ENCODE measurements at regions not wholly inside any gene's neighbourhood (a gene's known extent, or its start where the extent isn't known, plus 50 kb on each side); places are given as distances from the start of the nearest gene placed in this dataset.
"Not testable (repeated sequence)": the region's sequence is repeated elsewhere in the genome, so short reads cannot be mapped to it uniquely, and the experiment has no call there.

- TF ChIP-seq, protein P1, sequence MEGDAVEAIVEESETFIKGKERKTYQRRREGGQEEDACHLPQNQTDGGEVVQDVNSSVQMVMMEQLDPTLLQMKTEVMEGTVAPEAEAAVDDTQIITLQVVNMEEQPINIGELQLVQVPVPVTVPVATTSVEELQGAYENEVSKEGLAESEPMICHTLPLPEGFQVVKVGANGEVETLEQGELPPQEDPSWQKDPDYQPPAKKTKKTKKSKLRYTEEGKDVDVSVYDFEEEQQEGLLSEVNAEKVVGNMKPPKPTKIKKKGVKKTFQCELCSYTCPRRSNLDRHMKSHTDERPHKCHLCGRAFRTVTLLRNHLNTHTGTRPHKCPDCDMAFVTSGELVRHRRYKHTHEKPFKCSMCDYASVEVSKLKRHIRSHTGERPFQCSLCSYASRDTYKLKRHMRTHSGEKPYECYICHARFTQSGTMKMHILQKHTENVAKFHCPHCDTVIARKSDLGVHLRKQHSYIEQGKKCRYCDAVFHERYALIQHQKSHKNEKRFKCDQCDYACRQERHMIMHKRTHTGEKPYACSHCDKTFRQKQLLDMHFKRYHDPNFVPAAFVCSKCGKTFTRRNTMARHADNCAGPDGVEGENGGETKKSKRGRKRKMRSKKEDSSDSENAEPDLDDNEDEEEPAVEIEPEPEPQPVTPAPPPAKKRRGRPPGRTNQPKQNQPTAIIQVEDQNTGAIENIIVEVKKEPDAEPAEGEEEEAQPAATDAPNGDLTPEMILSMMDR (IDR thresholded peaks at IDR 0.05) = no peak
- Histone ChIP-seq H3K4me1 (no peaks in the 10 kb centered on the region), H3K27me3 (no peaks in the 10 kb centered on the region), H3K27ac (no peak overlapping the region), H3K36me3 (no peaks in the 10 kb centered on the region), H3K4me3 (no peak overlapping the region), H3K9me3 (no peaks in the 10 kb centered on the region)
- DNase-seq (ENCODE audit: low spot score in 2 of 2) = no peak
- intact Hi-C loops (cut with DNase I) = no loop called here
Observed at GRCh38 chr3:16697443-16698147, 92.4 kb upstream of the DAZL start.

DNA sequence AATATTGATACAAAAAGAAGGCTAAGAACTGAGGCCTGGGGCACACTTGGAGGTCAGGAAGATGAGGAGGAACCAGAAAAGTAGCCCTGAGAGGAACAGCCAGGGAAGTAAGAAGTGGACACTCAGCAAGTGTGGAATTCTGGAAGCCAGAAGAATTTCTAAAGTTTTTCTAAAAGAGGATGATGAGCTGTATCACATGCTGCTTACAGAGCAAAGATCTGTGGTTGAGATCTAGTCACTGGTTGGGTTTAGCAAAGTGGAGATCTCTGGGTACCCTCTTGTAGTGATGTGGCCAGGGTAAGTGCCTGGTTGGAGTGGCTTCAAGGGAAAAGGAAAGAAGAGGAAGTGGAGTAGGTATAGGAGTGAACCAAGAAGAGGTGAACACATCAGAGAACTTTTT is 95.4 kb upstream of the DAZL start:
- no peaks in the 10 kb centered on the region for H3K36me3 ChIP-seq
- H3K27me3 ChIP-seq = no peaks in the 10 kb centered on the region
- no peak overlapping the region for H3K27ac ChIP-seq
- no peaks in the 10 kb centered on the region for H3K9me3 ChIP-seq
- no peak for DNase-seq (ENCODE audit: low spot score in 2 of 2)
- no peaks in the 10 kb centered on the region for H3K4me1 ChIP-seq
- intact Hi-C loops (cut with DNase I) = no loop called here
- TF ChIP-seq, protein P1 (IDR thresholded peaks at IDR 0.05) = no peak
- H3K4me3 ChIP-seq = no peak overlapping the region

GRCh38 chr3:16704941-16705340 is 99.7 kb upstream of the DAZL start:
- no peaks in the 10 kb centered on the region for H3K4me1 ChIP-seq
- no peaks in the 10 kb centered on the region for H3K27me3 ChIP-seq
- TF ChIP-seq, protein P1 (IDR thresholded peaks at IDR 0.05) = no peak
- no peak overlapping the region for H3K27ac ChIP-seq
- intact Hi-C loops (cut with DNase I) = no loop called here
- no peaks in the 10 kb centered on the region for H3K36me3 ChIP-seq
- no peaks in the 10 kb centered on the region for H3K9me3 ChIP-seq
- no peak overlapping the region for H3K4me3 ChIP-seq
- no peak for DNase-seq (ENCODE audit: low spot score in 2 of 2)

- TF ChIP-seq, protein P1 (IDR thresholded peaks at IDR 0.05) = no peak
- Histone ChIP-seq H3K27me3 (no peaks in the 10 kb centered on the region), H3K4me1 (no peaks in the 10 kb centered on the region), H3K36me3 (no peaks in the 10 kb centered on the region), H3K4me3 (no peak overlapping the region), H3K27ac (no peak overlapping the region), H3K9me3 (no peaks in the 10 kb centered on the region)
- no peak for DNase-seq (ENCODE audit: low spot score in 2 of 2)
- intact Hi-C loops (cut with DNase I) = no loop called here
Observed at GRCh38 chr3:16707260-16707659, 102.0 kb upstream of the DAZL start.

- no peaks in the 10 kb centered on the region for H3K36me3 ChIP-seq
- no peaks in the 10 kb centered on the region for H3K4me1 ChIP-seq
- H3K27me3 ChIP-seq = no peaks in the 10 kb centered on the region
- TF ChIP-seq, protein P1 (IDR thresholded peaks at IDR 0.05) = no peak
- DNase-seq (ENCODE audit: low spot score in 2 of 2) = no peak
- H3K9me3 ChIP-seq = peaks cover 0 to 1% of the 10 kb centered on the region in 2 donors
- H3K27ac ChIP-seq = no peak overlapping the region
- no peak overlapping the region for H3K4me3 ChIP-seq
- intact Hi-C loops (cut with DNase I) = no loop called here
Observed at GRCh38 chr3:16708285-16708684, 103.1 kb upstream of the DAZL start.

DNA sequence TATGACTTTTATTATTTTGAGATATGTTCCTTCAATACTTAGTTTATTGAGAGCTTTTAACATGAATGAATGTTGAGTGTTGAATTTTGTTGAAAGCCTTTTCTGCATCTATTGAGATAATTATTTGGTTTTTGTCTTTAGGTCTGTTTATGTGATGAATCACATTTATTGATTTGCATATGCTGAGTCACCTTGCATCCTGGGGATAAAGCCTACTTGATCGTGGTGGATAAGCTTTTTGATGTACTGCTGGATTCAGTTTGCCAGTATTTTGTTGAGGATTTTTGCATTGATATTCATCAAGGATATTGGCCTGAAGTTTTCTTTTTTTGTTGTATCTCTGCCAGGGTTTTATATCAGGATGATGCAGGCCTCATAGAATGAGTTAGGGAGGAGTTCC is 106.5 kb upstream of the DAZL start:
- intact Hi-C loops (cut with DNase I); DNase-seq (ENCODE audit: low spot score in 2 of 2); H3K27me3 ChIP-seq; H3K4me3 ChIP-seq; H3K4me1 ChIP-seq; H3K36me3 ChIP-seq; H3K27ac ChIP-seq: not testable (repeated sequence)
- H3K9me3 ChIP-seq = peaks cover 0 to 11% of the 10 kb centered on the region in 2 donors
